ENCODE measurements at regions not wholly inside any gene's neighbourhood (a gene's known extent, or its start where the extent isn't known, plus 50 kb on each side); places are given as distances from the start of the nearest gene placed in this dataset.
A peak's percentile ranks its signal among the peaks of the same experiment; 100 is the strongest.

GRCh38 chr2:65536596-65536995 is 104.2 kb upstream of the SPRED2 start:
- TF ChIP-seq CTCF (IDR thresholded peaks at IDR 0.05; ENCODE audit: extremely low read depth, low read depth, low read length): no peak
- Histone ChIP-seq H3K4me1 (ENCODE audit: insufficient read depth, low read length) (peaks cover 18% of the 10 kb centered on the region), H3K79me2 (ENCODE audit: insufficient read depth, low read length) (no peaks in the 10 kb centered on the region), H2AFZ (ENCODE audit: low read length) (no peak overlapping the region), H3K4me2 (ENCODE audit: insufficient read depth, low read length) (no peak overlapping the region), H3K4me3 (ENCODE audit: insufficient read depth, low read length) (no peak overlapping the region), H3K27ac (ENCODE audit: low read depth, low read length) (no peak overlapping the region), H4K20me1 (ENCODE audit: insufficient read depth, low read length) (no peaks in the 10 kb centered on the region), H3K27me3 (ENCODE audit: insufficient read depth, low read length) (no peaks in the 10 kb centered on the region), H3K36me3 (ENCODE audit: insufficient read depth, low read length) (no peaks in the 10 kb centered on the region), H3K9me3 (ENCODE audit: low read depth, low read length) (no peaks in the 10 kb centered on the region)
- DNase-seq (ENCODE audit: insufficient read length, low spot score, missing footprints): no peak

- no peak overlapping the region for H3K4me3 ChIP-seq (ENCODE audit: insufficient read depth, low read length)
- no peak overlapping the region for H2AFZ ChIP-seq (ENCODE audit: low read length)
- no peak overlapping the region for H3K27ac ChIP-seq (ENCODE audit: low read depth, low read length)
- DNase-seq (ENCODE audit: insufficient read length, low spot score, missing footprints): no peak
- H3K9me3 ChIP-seq (ENCODE audit: low read depth, low read length): no peaks in the 10 kb centered on the region
- TF ChIP-seq CTCF (IDR thresholded peaks at IDR 0.05; ENCODE audit: extremely low read depth, low read depth, low read length): no peak
- no peaks in the 10 kb centered on the region for H4K20me1 ChIP-seq (ENCODE audit: insufficient read depth, low read length)
- H3K27me3 ChIP-seq (ENCODE audit: insufficient read depth, low read length): no peaks in the 10 kb centered on the region
- H3K4me1 ChIP-seq (ENCODE audit: insufficient read depth, low read length): peaks cover 21% of the 10 kb centered on the region
- H3K36me3 ChIP-seq (ENCODE audit: insufficient read depth, low read length): no peaks in the 10 kb centered on the region
- H3K4me2 ChIP-seq (ENCODE audit: insufficient read depth, low read length): no peak overlapping the region
- H3K79me2 ChIP-seq (ENCODE audit: insufficient read depth, low read length): no peaks in the 10 kb centered on the region
Observed at GRCh38 chr2:65532937-65533336, 100.5 kb upstream of the SPRED2 start.

GRCh38 chr2:65532326-65532725 is 99.9 kb upstream of the SPRED2 start:
- Histone ChIP-seq H3K79me2 (ENCODE audit: insufficient read depth, low read length) (no peaks in the 10 kb centered on the region), H2AFZ (ENCODE audit: low read length) (no peak overlapping the region), H3K27ac (ENCODE audit: low read depth, low read length) (no peak overlapping the region), H3K4me2 (ENCODE audit: insufficient read depth, low read length) (no peak overlapping the region), H3K27me3 (ENCODE audit: insufficient read depth, low read length) (no peaks in the 10 kb centered on the region), H3K4me1 (ENCODE audit: insufficient read depth, low read length) (peaks cover 15% of the 10 kb centered on the region), H4K20me1 (ENCODE audit: insufficient read depth, low read length) (no peaks in the 10 kb centered on the region), H3K36me3 (ENCODE audit: insufficient read depth, low read length) (no peaks in the 10 kb centered on the region), H3K9me3 (ENCODE audit: low read depth, low read length) (no peaks in the 10 kb centered on the region), H3K4me3 (ENCODE audit: insufficient read depth, low read length) (no peak overlapping the region)
- DNase-seq (ENCODE audit: insufficient read length, low spot score, missing footprints): no peak
- no peak for TF ChIP-seq CTCF (IDR thresholded peaks at IDR 0.05; ENCODE audit: extremely low read depth, low read depth, low read length)

- H3K9me3 ChIP-seq (ENCODE audit: low read depth, low read length): no peaks in the 10 kb centered on the region
- no peaks in the 10 kb centered on the region for H3K27me3 ChIP-seq (ENCODE audit: insufficient read depth, low read length)
- H3K79me2 ChIP-seq (ENCODE audit: insufficient read depth, low read length): no peaks in the 10 kb centered on the region
- no peak overlapping the region for H3K27ac ChIP-seq (ENCODE audit: low read depth, low read length)
- peak; percentile 86 for DNase-seq (ENCODE audit: insufficient read length, low spot score, missing footprints)
- H3K4me1 ChIP-seq (ENCODE audit: insufficient read depth, low read length): peaks cover 15% of the 10 kb centered on the region
- H3K4me2 ChIP-seq (ENCODE audit: insufficient read depth, low read length): peak overlapping the region; percentile 19
- no peak overlapping the region for H2AFZ ChIP-seq (ENCODE audit: low read length)
- TF ChIP-seq CTCF (IDR thresholded peaks at IDR 0.05; ENCODE audit: extremely low read depth, low read depth, low read length): no peak
- no peak overlapping the region for H3K4me3 ChIP-seq (ENCODE audit: insufficient read depth, low read length)
- H4K20me1 ChIP-seq (ENCODE audit: insufficient read depth, low read length): no peaks in the 10 kb centered on the region
- no peaks in the 10 kb centered on the region for H3K36me3 ChIP-seq (ENCODE audit: insufficient read depth, low read length)
Observed at GRCh38 chr2:65530547-65531320, 98.3 kb upstream of the SPRED2 start.
